GM23338 (cell line): ENCODE measurements at regions not wholly inside any gene's neighbourhood (a gene's known extent, or its start where the extent isn't known, plus 50 kb on each side); places are given as distances from the start of the nearest gene placed in this dataset.

Source experiments
- ATAC-seq: fragments of 200-7000 bp; cut with Tn5 transposase; 3 replicates; pipeline ENCODE4 v1.9.1; 2020
- DNase-seq: peaks from one replicate; pipeline ENCODE4 v3.0.0-alpha.2; 2015; ENCODE audit warnings: low spot score
- H2AFZ ChIP-seq: fragments of 200-600 bp; sonication (generic); 2 replicates; pipeline ENCODE4 v1.8.0; 2016; ENCODE audit warnings: antibody characterized with exemption, mild to moderate bottlenecking, moderate library complexity
- H3F3A ChIP-seq: fragments of 200-600 bp; sonication (generic); replicated peaks from 2 replicates; pipeline ENCODE4 v1.8.0; 2017; ENCODE audit warnings: antibody characterized with exemption, mixed run types, low read depth
- H3K27ac ChIP-seq: fragments of 200-600 bp; sonication (generic); 2 replicates; pipeline ENCODE4 v1.6.1; 2016; ENCODE audit warnings: low read depth
- H3K27me3 ChIP-seq: fragments of 200-600 bp; sonication (generic); 2 replicates; pipeline ENCODE4 v1.8.0; 2016; ENCODE audit warnings: mild to moderate bottlenecking, mixed run types, moderate library complexity; ENCODE audit not compliant: insufficient read depth
- H3K36me3 ChIP-seq: fragments of 200-600 bp; sonication (generic); 2 replicates; pipeline ENCODE4 v1.8.0; 2016; ENCODE audit warnings: mild to moderate bottlenecking; ENCODE audit not compliant: insufficient read depth
- H3K4me1 ChIP-seq: fragments of 200-600 bp; sonication (generic); 2 replicates; pipeline ENCODE4 v1.8.0; 2016; ENCODE audit warnings: mild to moderate bottlenecking, moderate library complexity; ENCODE audit not compliant: insufficient read depth
- H3K4me2 ChIP-seq: fragments of 200-600 bp; sonication (generic); 2 replicates; pipeline ENCODE4 v1.7.1; 2017; ENCODE audit warnings: mixed run types
- H3K4me3 ChIP-seq: fragments of 200-600 bp; sonication (generic); 2 replicates; pipeline ENCODE4 v1.6.1; 2016; ENCODE audit warnings: mixed run types
- H3K79me2 ChIP-seq: fragments of 200-600 bp; sonication (generic); replicated peaks from 2 replicates; pipeline ENCODE4 v1.8.0; 2017; ENCODE audit warnings: mild to moderate bottlenecking; ENCODE audit not compliant: insufficient read depth
- H3K9me2 ChIP-seq: fragments of 200-600 bp; sonication (generic); 2 replicates; pipeline ENCODE4 v1.8.0; 2017; ENCODE audit not compliant: insufficient read depth
- H4K20me1 ChIP-seq: fragments of 200-600 bp; sonication (generic); replicated peaks from 2 replicates; pipeline ENCODE4 v1.8.0; 2017; ENCODE audit warnings: mild to moderate bottlenecking; ENCODE audit not compliant: insufficient read depth
- H3K27ac Mint-ChIP-seq: 2 replicates; pipeline ENCODE4 v1.8.0; 2020; ENCODE audit warnings: inconsistent platforms, mild to moderate bottlenecking, moderate library complexity, mixed read lengths
- H3K27me3 Mint-ChIP-seq: 3 replicates; pipeline ENCODE4 v1.8.0; 2022; ENCODE audit warnings: low read depth, mild to moderate bottlenecking, moderate library complexity, mixed read lengths, inconsistent platforms; ENCODE audit not compliant: insufficient read depth, poor library complexity
- H3K36me3 Mint-ChIP-seq: 3 replicates; pipeline ENCODE4 v1.8.0; 2021; ENCODE audit warnings: low read depth, mild to moderate bottlenecking, inconsistent platforms, moderate library complexity, mixed read lengths
- H3K4me1 Mint-ChIP-seq: 3 replicates; pipeline ENCODE4 v1.8.0; 2020; ENCODE audit warnings: mild to moderate bottlenecking, inconsistent platforms, mixed read lengths
- H3K4me3 Mint-ChIP-seq: 3 replicates; pipeline ENCODE4 v1.8.0; 2021; ENCODE audit warnings: moderate library complexity, mild to moderate bottlenecking, inconsistent platforms, mixed read lengths
- H3K9me3 Mint-ChIP-seq: 3 replicates; pipeline ENCODE4 v1.8.0; 2020; ENCODE audit warnings: moderate library complexity, mild to moderate bottlenecking, inconsistent platforms, mixed read lengths
- CREB1 ChIP-seq: fragments of 250-450 bp; sonication (Bioruptor Pico); IDR thresholded peaks from 2 replicates; pipeline ENCODE4 v1.5.0; 2020; ENCODE audit warnings: low read depth, mild to moderate bottlenecking, moderate library complexity
- CTCF ChIP-seq, 2 experiments: fragments of 200-600 bp in 1 of 2; sonication (generic) in 1 of 2; conservative IDR thresholded peaks; 2 replicates each; pipeline versions ENCODE4 v1.5.1 to v1.6.1; 2016 to 2017; ENCODE audit warnings: antibody characterized with exemption in 2 of 2, low read depth in 2 of 2, mild to moderate bottlenecking in 2 of 2, moderate library complexity in 1 of 2
- EZH2 ChIP-seq: fragments of 200-600 bp; sonication (generic); IDR thresholded peaks from one replicate; pipeline ENCODE4 v1.8.0; 2017; ENCODE audit warnings: antibody characterized with exemption, mild to moderate bottlenecking, low read depth; ENCODE audit not compliant: unreplicated experiment
- EZH2phosphoT487 ChIP-seq: fragments of 200-600 bp; sonication (generic); IDR thresholded peaks from one replicate; pipeline ENCODE4 v1.8.1; 2018; ENCODE audit warnings: antibody characterized with exemption; ENCODE audit not compliant: unreplicated experiment
- JUNB ChIP-seq: IDR thresholded peaks from one replicate; pipeline ENCODE4 v1.6.1; 2016; ENCODE audit warnings: antibody characterized with exemption; ENCODE audit not compliant: unreplicated experiment
- NANOG ChIP-seq: IDR thresholded peaks from 2 replicates; pipeline ENCODE4 v1.6.1; 2016; ENCODE audit warnings: antibody characterized with exemption, borderline replicate concordance
- POLR2AphosphoS5 ChIP-seq: IDR thresholded peaks from 2 replicates; pipeline ENCODE4 v1.6.1; 2016; ENCODE audit warnings: antibody characterized with exemption, low read depth
- REST ChIP-seq: IDR thresholded peaks from one replicate; pipeline ENCODE4 v1.6.1; 2018; ENCODE audit warnings: antibody characterized with exemption; ENCODE audit not compliant: unreplicated experiment
- STAT1 ChIP-seq: IDR thresholded peaks from one replicate; pipeline ENCODE4 v1.6.1; 2016; ENCODE audit warnings: antibody characterized with exemption; ENCODE audit not compliant: unreplicated experiment
- ZNF114 ChIP-seq: fragments of 250-450 bp; sonication (Bioruptor Pico); IDR thresholded peaks from 2 replicates; pipeline ENCODE4 v1.5.0; 2020; ENCODE audit warnings: mild to moderate bottlenecking, moderate library complexity
- ZNF331 ChIP-seq: fragments of 250-450 bp; sonication (Bioruptor Pico); IDR thresholded peaks from 2 replicates; pipeline ENCODE4 v1.5.0; 2020; ENCODE audit warnings: low read depth, mild to moderate bottlenecking, moderate library complexity
- TF ChIP-seq, protein P1 (sequence below): IDR thresholded peaks from 2 replicates; pipeline ENCODE4 v1.6.1; 2016; ENCODE audit warnings: antibody characterized with exemption
- TF ChIP-seq, protein P2 (sequence below): fragments of 250-450 bp; sonication (Bioruptor Pico); IDR thresholded peaks from 2 replicates; pipeline ENCODE4 v1.5.0; 2020; ENCODE audit warnings: mild to moderate bottlenecking, moderate library complexity

GRCh38 chr1:21385022-21385421, 54.9 kb upstream of the NBPF3 start:
- DNase-seq (no peak), ATAC-seq (no peak)
- peaks cover 13% of the 10 kb centered on the region for H3K9me3 Mint-ChIP-seq
- H3K9me2 ChIP-seq: no peaks in the 10 kb centered on the region
- peaks cover 11% of the 10 kb centered on the region for H3K27me3 Mint-ChIP-seq
- no peaks in the 10 kb centered on the region for H3K36me3 ChIP-seq
- no peaks in the 10 kb centered on the region for H3K27me3 ChIP-seq
- peak overlapping the region; percentile 92 for H2AFZ ChIP-seq
- H3K4me2 ChIP-seq: peak overlapping the region; percentile 52; the same call in 1 of the 2 replicates
- no peak overlapping the region for H3K4me3 ChIP-seq
- no peaks in the 10 kb centered on the region for H4K20me1 ChIP-seq
- no peaks in the 10 kb centered on the region for H3K79me2 ChIP-seq
- H3K36me3 Mint-ChIP-seq: peaks cover 8% of the 10 kb centered on the region
- H3F3A ChIP-seq: no peaks in the 10 kb centered on the region
- H3K4me3 Mint-ChIP-seq: no peak overlapping the region
- peaks cover 21% of the 10 kb centered on the region for H3K4me1 Mint-ChIP-seq
- H3K27ac ChIP-seq: no peak overlapping the region
- H3K27ac Mint-ChIP-seq: no peak overlapping the region
- TF ChIP-seq, protein P1, sequence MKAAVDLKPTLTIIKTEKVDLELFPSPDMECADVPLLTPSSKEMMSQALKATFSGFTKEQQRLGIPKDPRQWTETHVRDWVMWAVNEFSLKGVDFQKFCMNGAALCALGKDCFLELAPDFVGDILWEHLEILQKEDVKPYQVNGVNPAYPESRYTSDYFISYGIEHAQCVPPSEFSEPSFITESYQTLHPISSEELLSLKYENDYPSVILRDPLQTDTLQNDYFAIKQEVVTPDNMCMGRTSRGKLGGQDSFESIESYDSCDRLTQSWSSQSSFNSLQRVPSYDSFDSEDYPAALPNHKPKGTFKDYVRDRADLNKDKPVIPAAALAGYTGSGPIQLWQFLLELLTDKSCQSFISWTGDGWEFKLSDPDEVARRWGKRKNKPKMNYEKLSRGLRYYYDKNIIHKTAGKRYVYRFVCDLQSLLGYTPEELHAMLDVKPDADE: no peak
- TF ChIP-seq CTCF (conservative IDR thresholded peaks at IDR 0.05; ENCODE audit: low read depth in 2 of 2) (no peak), EZH2phosphoT487 (no peak), EZH2 (no peak), NANOG (no peak), STAT1 (no peak), JUNB (no peak), REST (no peak), CREB1 (CRISPR knock-in tag) (no peak), ZNF114 (no peak), POLR2AphosphoS5 (no peak), ZNF331 (CRISPR knock-in tag) (no peak)
- TF ChIP-seq, protein P2, sequence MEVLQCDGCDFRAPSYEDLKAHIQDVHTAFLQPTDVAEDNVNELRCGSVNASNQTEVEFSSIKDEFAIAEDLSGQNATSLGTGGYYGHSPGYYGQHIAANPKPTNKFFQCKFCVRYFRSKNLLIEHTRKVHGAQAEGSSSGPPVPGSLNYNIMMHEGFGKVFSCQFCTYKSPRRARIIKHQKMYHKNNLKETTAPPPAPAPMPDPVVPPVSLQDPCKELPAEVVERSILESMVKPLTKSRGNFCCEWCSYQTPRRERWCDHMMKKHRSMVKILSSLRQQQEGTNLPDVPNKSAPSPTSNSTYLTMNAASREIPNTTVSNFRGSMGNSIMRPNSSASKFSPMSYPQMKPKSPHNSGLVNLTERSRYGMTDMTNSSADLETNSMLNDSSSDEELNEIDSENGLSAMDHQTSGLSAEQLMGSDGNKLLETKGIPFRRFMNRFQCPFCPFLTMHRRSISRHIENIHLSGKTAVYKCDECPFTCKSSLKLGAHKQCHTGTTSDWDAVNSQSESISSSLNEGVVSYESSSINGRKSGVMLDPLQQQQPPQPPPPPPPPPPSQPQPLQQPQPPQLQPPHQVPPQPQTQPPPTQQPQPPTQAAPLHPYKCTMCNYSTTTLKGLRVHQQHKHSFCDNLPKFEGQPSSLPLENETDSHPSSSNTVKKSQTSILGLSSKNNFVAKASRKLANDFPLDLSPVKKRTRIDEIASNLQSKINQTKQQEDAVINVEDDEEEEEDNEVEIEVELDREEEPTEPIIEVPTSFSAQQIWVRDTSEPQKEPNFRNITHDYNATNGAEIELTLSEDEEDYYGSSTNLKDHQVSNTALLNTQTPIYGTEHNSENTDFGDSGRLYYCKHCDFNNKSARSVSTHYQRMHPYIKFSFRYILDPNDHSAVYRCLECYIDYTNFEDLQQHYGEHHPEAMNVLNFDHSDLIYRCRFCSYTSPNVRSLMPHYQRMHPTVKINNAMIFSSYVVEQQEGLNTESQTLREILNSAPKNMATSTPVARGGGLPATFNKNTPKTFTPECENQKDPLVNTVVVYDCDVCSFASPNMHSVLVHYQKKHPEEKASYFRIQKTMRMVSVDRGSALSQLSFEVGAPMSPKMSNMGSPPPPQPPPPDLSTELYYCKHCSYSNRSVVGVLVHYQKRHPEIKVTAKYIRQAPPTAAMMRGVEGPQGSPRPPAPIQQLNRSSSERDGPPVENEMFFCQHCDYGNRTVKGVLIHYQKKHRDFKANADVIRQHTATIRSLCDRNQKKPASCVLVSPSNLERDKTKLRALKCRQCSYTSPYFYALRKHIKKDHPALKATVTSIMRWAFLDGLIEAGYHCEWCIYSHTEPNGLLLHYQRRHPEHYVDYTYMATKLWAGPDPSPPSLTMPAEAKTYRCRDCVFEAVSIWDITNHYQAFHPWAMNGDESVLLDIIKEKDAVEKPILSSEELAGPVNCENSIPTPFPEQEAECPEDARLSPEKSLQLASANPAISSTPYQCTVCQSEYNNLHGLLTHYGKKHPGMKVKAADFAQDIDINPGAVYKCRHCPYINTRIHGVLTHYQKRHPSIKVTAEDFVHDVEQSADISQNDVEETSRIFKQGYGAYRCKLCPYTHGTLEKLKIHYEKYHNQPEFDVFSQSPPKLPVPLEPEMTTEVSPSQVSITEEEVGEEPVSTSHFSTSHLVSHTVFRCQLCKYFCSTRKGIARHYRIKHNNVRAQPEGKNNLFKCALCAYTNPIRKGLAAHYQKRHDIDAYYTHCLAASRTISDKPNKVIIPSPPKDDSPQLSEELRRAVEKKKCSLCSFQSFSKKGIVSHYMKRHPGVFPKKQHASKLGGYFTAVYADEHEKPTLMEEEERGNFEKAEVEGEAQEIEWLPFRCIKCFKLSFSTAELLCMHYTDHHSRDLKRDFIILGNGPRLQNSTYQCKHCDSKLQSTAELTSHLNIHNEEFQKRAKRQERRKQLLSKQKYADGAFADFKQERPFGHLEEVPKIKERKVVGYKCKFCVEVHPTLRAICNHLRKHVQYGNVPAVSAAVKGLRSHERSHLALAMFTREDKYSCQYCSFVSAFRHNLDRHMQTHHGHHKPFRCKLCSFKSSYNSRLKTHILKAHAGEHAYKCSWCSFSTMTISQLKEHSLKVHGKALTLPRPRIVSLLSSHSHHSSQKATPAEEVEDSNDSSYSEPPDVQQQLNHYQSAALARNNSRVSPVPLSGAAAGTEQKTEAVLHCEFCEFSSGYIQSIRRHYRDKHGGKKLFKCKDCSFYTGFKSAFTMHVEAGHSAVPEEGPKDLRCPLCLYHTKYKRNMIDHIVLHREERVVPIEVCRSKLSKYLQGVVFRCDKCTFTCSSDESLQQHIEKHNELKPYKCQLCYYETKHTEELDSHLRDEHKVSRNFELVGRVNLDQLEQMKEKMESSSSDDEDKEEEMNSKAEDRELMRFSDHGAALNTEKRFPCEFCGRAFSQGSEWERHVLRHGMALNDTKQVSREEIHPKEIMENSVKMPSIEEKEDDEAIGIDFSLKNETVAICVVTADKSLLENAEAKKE (CRISPR knock-in tag): no peak
- H3K4me1 ChIP-seq: peaks cover 21% of the 10 kb centered on the region
